ENCODE measurements at regions not wholly inside any gene's neighbourhood (a gene's known extent, or its start where the extent isn't known, plus 50 kb on each side); places are given as distances from the start of the nearest gene placed in this dataset.

DNA sequence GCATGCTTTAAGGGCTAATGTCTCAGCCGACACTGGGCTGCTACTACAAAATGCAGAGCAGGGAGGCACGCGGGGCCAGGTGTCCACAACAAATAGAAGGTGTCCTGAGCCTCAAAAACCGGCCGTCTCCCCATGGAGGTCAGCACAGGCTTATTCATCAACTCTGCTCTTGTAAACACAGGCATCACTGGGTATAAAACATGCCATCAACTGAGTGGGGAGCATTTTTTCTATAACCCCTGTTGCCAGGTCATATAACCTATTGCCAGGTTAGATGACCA is 271.6 kb downstream of the AUH start:
- TF ChIP-seq, protein P1, sequence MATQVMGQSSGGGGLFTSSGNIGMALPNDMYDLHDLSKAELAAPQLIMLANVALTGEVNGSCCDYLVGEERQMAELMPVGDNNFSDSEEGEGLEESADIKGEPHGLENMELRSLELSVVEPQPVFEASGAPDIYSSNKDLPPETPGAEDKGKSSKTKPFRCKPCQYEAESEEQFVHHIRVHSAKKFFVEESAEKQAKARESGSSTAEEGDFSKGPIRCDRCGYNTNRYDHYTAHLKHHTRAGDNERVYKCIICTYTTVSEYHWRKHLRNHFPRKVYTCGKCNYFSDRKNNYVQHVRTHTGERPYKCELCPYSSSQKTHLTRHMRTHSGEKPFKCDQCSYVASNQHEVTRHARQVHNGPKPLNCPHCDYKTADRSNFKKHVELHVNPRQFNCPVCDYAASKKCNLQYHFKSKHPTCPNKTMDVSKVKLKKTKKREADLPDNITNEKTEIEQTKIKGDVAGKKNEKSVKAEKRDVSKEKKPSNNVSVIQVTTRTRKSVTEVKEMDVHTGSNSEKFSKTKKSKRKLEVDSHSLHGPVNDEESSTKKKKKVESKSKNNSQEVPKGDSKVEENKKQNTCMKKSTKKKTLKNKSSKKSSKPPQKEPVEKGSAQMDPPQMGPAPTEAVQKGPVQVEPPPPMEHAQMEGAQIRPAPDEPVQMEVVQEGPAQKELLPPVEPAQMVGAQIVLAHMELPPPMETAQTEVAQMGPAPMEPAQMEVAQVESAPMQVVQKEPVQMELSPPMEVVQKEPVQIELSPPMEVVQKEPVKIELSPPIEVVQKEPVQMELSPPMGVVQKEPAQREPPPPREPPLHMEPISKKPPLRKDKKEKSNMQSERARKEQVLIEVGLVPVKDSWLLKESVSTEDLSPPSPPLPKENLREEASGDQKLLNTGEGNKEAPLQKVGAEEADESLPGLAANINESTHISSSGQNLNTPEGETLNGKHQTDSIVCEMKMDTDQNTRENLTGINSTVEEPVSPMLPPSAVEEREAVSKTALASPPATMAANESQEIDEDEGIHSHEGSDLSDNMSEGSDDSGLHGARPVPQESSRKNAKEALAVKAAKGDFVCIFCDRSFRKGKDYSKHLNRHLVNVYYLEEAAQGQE (IDR thresholded peaks at IDR 0.05; ENCODE audit: insufficient read depth in 1 of 2, low read depth in 2 of 2, low read length in 1 of 2), result no peak
- TF ChIP-seq, protein P2, sequence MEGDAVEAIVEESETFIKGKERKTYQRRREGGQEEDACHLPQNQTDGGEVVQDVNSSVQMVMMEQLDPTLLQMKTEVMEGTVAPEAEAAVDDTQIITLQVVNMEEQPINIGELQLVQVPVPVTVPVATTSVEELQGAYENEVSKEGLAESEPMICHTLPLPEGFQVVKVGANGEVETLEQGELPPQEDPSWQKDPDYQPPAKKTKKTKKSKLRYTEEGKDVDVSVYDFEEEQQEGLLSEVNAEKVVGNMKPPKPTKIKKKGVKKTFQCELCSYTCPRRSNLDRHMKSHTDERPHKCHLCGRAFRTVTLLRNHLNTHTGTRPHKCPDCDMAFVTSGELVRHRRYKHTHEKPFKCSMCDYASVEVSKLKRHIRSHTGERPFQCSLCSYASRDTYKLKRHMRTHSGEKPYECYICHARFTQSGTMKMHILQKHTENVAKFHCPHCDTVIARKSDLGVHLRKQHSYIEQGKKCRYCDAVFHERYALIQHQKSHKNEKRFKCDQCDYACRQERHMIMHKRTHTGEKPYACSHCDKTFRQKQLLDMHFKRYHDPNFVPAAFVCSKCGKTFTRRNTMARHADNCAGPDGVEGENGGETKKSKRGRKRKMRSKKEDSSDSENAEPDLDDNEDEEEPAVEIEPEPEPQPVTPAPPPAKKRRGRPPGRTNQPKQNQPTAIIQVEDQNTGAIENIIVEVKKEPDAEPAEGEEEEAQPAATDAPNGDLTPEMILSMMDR (IDR thresholded peaks at IDR 0.05), result no peak
- TF ChIP-seq TCF7L2 (IDR thresholded peaks at IDR 0.05; ENCODE audit: low read depth, low read length) (no peak), POLR2AphosphoS5 (IDR thresholded peaks at IDR 0.05; ENCODE audit: low read depth, low read length) (no peak), SIN3A (IDR thresholded peaks at IDR 0.05; ENCODE audit: borderline replicate concordance, insufficient read depth, low read depth, low read length) (no peak)
